ENCODE measurements at regions not wholly inside any gene's neighbourhood (a gene's known extent, or its start where the extent isn't known, plus 50 kb on each side); places are given as distances from the start of the nearest gene placed in this dataset.

DNA sequence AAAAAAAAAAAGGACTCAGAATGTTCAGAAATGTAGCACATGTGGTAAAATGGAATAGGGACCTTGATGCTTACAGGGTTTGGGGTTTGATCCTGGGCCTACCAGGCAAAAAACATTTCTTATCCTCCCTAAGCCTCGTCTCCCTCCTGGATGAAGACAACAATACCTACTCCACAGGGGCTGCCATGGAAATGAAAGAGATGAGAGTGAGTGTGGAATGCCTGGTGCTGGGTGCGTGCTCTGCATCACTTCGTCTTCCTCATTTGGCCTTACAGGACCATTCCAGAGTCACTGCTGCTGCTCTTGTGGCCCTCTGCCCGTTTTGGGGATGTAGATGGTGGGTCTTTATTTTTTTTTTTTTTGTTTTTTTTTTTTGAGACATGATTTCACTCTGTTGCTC lies 692.9 kb upstream of the EEF2KMT start:
- no peaks in the 10 kb centered on the region for H3K9me3 ChIP-seq (ENCODE audit: control insufficient read depth, insufficient read depth, low read depth, low read length)
- no peak overlapping the region for H3K4me3 ChIP-seq (replicated peaks in 1 of 4; ENCODE audit: control extremely low read depth in 1 of 4, insufficient read depth in 1 of 4, low read depth in 3 of 4, low read length in 4 of 4)
- no peaks in the 10 kb centered on the region for H3K27me3 ChIP-seq (ENCODE audit: control insufficient read depth, insufficient read depth, low read length)
- H3K4me1 ChIP-seq (ENCODE audit: control insufficient read depth, extremely low read depth, insufficient read depth, low read length), result no peaks in the 10 kb centered on the region
- no peaks in the 10 kb centered on the region for H3K79me2 ChIP-seq (ENCODE audit: control insufficient read depth, insufficient read depth, low read length)
- DNase-seq (ENCODE audit: low read depth in 2 of 2), result no peak
- H4K20me1 ChIP-seq (ENCODE audit: control insufficient read depth, extremely low read depth, insufficient read depth, low read length), result no peaks in the 10 kb centered on the region
- no peak for TF ChIP-seq EZH2 (IDR thresholded peaks at IDR 0.05; ENCODE audit: low read length, missing control alignments)
- TF ChIP-seq, protein P1, sequence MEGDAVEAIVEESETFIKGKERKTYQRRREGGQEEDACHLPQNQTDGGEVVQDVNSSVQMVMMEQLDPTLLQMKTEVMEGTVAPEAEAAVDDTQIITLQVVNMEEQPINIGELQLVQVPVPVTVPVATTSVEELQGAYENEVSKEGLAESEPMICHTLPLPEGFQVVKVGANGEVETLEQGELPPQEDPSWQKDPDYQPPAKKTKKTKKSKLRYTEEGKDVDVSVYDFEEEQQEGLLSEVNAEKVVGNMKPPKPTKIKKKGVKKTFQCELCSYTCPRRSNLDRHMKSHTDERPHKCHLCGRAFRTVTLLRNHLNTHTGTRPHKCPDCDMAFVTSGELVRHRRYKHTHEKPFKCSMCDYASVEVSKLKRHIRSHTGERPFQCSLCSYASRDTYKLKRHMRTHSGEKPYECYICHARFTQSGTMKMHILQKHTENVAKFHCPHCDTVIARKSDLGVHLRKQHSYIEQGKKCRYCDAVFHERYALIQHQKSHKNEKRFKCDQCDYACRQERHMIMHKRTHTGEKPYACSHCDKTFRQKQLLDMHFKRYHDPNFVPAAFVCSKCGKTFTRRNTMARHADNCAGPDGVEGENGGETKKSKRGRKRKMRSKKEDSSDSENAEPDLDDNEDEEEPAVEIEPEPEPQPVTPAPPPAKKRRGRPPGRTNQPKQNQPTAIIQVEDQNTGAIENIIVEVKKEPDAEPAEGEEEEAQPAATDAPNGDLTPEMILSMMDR (conservative IDR thresholded peaks at IDR 0.05 in 1 of 2, IDR thresholded peaks at IDR 0.05 in 1 of 2; ENCODE audit: low read depth in 1 of 2, low read length in 2 of 2), result no peak
- H2AFZ ChIP-seq (ENCODE audit: low read length), result no peak overlapping the region
- no peak overlapping the region for H3K9ac ChIP-seq (ENCODE audit: insufficient read depth, low read length)
- H3K4me2 ChIP-seq (ENCODE audit: extremely low read depth, insufficient read depth, low read length), result no peak overlapping the region
- no peak overlapping the region for H3K27ac ChIP-seq (ENCODE audit: insufficient read depth, low read length)
- H3K36me3 ChIP-seq (ENCODE audit: control insufficient read depth, insufficient read depth, low read length), result no peaks in the 10 kb centered on the region

DNA sequence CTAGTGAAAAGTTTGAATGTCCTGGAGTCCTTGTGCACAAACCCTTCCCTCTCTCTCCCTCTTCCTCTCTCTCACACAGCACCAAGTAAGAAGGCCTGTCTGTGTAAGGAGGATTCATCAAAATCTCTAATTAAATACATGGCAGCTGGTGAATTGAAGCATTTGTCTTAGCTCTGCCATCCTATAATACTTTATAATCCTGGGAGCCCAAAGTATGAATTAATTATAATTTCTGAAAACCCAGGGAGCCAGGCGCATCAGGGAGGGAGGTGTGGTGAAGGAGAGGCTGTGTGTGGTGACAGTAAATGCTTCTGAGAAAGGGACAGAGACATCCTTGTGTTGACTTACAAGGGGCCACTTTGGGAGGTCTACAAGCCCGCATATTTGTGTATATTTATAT lies 691.4 kb upstream of the EEF2KMT start:
- H3K36me3 ChIP-seq (ENCODE audit: control insufficient read depth, insufficient read depth, low read length), result no peaks in the 10 kb centered on the region
- no peak overlapping the region for H2AFZ ChIP-seq (ENCODE audit: low read length)
- H3K4me3 ChIP-seq (replicated peaks in 1 of 4; ENCODE audit: control extremely low read depth in 1 of 4, insufficient read depth in 1 of 4, low read depth in 3 of 4, low read length in 4 of 4), result no peak overlapping the region
- H3K9me3 ChIP-seq (ENCODE audit: control insufficient read depth, insufficient read depth, low read depth, low read length), result no peaks in the 10 kb centered on the region
- H3K9ac ChIP-seq (ENCODE audit: insufficient read depth, low read length), result no peak overlapping the region
- no peaks in the 10 kb centered on the region for H4K20me1 ChIP-seq (ENCODE audit: control insufficient read depth, extremely low read depth, insufficient read depth, low read length)
- H3K4me2 ChIP-seq (ENCODE audit: extremely low read depth, insufficient read depth, low read length), result no peak overlapping the region
- no peaks in the 10 kb centered on the region for H3K27me3 ChIP-seq (ENCODE audit: control insufficient read depth, insufficient read depth, low read length)
- no peaks in the 10 kb centered on the region for H3K79me2 ChIP-seq (ENCODE audit: control insufficient read depth, insufficient read depth, low read length)
- H3K4me1 ChIP-seq (ENCODE audit: control insufficient read depth, extremely low read depth, insufficient read depth, low read length), result no peaks in the 10 kb centered on the region
- no peak for DNase-seq (ENCODE audit: low read depth in 2 of 2)
- TF ChIP-seq, protein P1 (conservative IDR thresholded peaks at IDR 0.05 in 1 of 2, IDR thresholded peaks at IDR 0.05 in 1 of 2; ENCODE audit: low read depth in 1 of 2, low read length in 2 of 2), result no peak
- TF ChIP-seq EZH2 (IDR thresholded peaks at IDR 0.05; ENCODE audit: low read length, missing control alignments), result no peak
- H3K27ac ChIP-seq (ENCODE audit: insufficient read depth, low read length), result no peak overlapping the region

DNA sequence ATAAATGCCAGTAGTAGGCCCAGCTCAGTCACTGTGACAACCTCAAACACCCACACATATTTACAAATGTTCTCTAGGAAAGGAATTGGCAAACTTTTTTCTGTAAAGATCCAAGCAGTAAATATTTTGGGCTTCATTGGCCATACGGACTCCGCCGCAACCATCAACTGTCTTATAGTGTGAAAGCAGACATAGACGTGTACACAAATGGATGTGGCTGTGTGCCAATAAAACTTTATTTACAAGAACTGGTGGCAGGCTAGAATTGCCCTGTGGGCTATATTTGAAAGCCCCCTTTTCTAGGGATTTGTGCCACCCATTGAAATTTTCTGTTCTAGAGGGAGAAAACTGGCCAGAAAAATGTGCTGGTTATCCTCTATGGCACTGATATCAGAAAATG lies 683.8 kb upstream of the EEF2KMT start:
- no peak overlapping the region for H3K9ac ChIP-seq (ENCODE audit: insufficient read depth, low read length)

More for the DNA sequence above, 683.8 kb upstream of the EEF2KMT start:
- no peak for DNase-seq (ENCODE audit: low read depth in 2 of 2)
- no peaks in the 10 kb centered on the region for H3K4me1 ChIP-seq (ENCODE audit: control insufficient read depth, extremely low read depth, insufficient read depth, low read length)
- H2AFZ ChIP-seq (ENCODE audit: low read length), result no peak overlapping the region
- TF ChIP-seq, protein P1 (conservative IDR thresholded peaks at IDR 0.05 in 1 of 2, IDR thresholded peaks at IDR 0.05 in 1 of 2; ENCODE audit: low read depth in 1 of 2, low read length in 2 of 2), result no peak
- TF ChIP-seq EZH2 (IDR thresholded peaks at IDR 0.05; ENCODE audit: low read length, missing control alignments), result no peak
- H3K79me2 ChIP-seq (ENCODE audit: control insufficient read depth, insufficient read depth, low read length), result no peaks in the 10 kb centered on the region
- H3K9me3 ChIP-seq (ENCODE audit: control insufficient read depth, insufficient read depth, low read depth, low read length), result no peaks in the 10 kb centered on the region
- H3K27ac ChIP-seq (ENCODE audit: insufficient read depth, low read length), result no peak overlapping the region
- H3K27me3 ChIP-seq (ENCODE audit: control insufficient read depth, insufficient read depth, low read length), result no peaks in the 10 kb centered on the region
- H3K4me3 ChIP-seq (replicated peaks in 1 of 4; ENCODE audit: control extremely low read depth in 1 of 4, insufficient read depth in 1 of 4, low read depth in 3 of 4, low read length in 4 of 4), result no peak overlapping the region
- H3K36me3 ChIP-seq (ENCODE audit: control insufficient read depth, insufficient read depth, low read length), result no peaks in the 10 kb centered on the region
- no peaks in the 10 kb centered on the region for H4K20me1 ChIP-seq (ENCODE audit: control insufficient read depth, extremely low read depth, insufficient read depth, low read length)
- H3K4me2 ChIP-seq (ENCODE audit: extremely low read depth, insufficient read depth, low read length), result no peak overlapping the region

Data from fibroblast of lung (primary cell).